Ammon's horn (tissue), 1 donor: ENCODE measurements at regions not wholly inside any gene's neighbourhood (a gene's known extent, or its start where the extent isn't known, plus 50 kb on each side); places are given as distances from the start of the nearest gene placed in this dataset.
"Not testable (repeated sequence)": the region's sequence is repeated elsewhere in the genome, so short reads cannot be mapped to it uniquely, and the experiment has no call there.

Experiments used
- DNase-seq: peaks from one replicate; pipeline ENCODE4 v3.0.0-alpha.2; 2016; ENCODE audit warnings: low spot score

GRCh38 chr4:30148828-30149227 lies 571.3 kb upstream of the PCDH7 start:
- not testable (repeated sequence) for DNase-seq

GRCh38 chr4:30149539-30149938 lies 570.6 kb upstream of the PCDH7 start:
- DNase-seq = not testable (repeated sequence)

- no peak for DNase-seq
Observed at GRCh38 chr4:30153427-30153826, 566.7 kb upstream of the PCDH7 start.

- no peak for DNase-seq
Observed at GRCh38 chr4:30160140-30160539, 560.0 kb upstream of the PCDH7 start.

GRCh38 chr4:30172416-30172815 lies 547.8 kb upstream of the PCDH7 start:
- DNase-seq = no peak

GRCh38 chr4:30181512-30181911 lies 538.7 kb upstream of the PCDH7 start:
- no peak for DNase-seq

GRCh38 chr4:30181918-30182317 lies 538.3 kb upstream of the PCDH7 start:
- DNase-seq = no peak

DNA sequence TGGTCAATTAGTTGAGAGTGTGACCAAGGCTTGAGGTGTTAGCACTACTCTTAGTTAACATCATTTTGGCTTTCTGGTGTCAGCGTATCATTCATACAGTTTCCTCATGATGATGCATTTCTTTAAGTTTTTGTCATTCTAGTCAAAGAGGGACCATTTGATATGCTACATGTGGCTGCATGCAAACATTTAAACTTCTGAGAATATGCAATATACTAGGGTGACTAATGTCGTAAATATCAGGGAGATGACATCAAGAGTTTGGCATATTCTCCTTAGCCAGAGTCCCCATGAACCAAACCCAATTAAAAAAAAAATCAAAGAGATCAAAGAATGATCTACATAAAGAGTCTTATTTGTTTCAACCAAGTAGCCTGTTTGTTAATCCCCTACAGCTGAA lies 537.4 kb upstream of the PCDH7 start:
- DNase-seq = no peak

GRCh38 chr4:30191902-30192301 lies 528.3 kb upstream of the PCDH7 start:
- DNase-seq = no peak

DNA sequence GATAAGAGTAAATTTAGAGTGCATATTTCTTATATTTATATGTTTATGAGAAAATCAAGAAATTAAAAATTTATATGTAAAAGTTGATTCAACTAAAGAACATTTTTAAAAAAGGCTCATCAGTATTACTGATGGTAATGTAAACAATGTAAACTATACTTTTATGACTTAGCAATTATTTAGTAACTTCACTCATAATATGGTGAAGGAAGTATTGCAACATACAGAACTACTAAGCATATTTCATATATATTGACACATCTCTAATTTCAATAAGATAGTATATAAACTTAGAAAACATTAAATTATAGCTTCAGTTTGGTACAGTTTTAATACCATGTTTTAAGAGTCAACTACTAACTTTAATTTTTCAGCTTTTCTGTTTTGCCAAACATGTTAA lies 512.8 kb upstream of the PCDH7 start:
- no peak for DNase-seq

- DNase-seq = no peak
Observed at GRCh38 chr4:30208731-30209435, 511.3 kb upstream of the PCDH7 start.

DNA sequence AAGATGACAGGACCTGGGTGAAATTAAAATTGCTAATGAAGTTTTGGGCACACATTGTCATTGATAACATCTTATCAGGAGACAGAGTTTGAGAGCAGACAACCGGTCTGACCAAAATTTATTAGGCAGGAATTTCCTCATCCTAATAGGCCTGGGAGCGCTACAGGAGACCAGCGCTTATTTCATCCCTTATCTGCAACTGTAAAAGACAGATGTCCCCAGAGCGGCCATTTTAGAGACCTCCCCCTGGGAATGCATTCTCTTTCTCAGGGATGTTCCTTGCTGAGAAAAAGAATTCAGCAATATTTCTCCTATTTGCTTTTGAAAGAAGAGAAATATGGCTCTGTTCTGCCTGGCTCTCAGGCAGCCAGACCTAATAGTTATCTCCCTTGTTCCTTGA lies 504.2 kb upstream of the PCDH7 start:
- DNase-seq = not testable (repeated sequence)

DNA sequence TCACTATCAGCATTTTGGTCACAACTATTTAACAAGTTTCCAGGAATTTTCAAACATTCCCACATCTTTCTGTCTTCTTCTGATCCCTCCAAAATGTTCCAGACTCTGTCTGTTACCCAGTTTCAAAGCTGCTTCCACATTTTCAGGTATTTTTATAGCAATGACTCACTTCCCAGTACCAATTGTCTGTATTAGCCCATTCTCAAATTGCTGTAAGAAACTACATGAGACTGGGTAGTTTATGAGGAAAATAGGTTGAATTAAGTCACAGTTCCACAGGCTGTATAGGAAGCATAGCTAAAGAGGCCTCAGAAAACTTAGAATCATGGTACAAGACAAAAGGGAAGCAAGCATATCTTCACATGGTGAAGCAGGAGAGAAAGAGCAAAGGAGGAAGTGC lies 475.0 kb upstream of the PCDH7 start:
- no peak for DNase-seq

- no peak for DNase-seq
Observed at GRCh38 chr4:30256116-30256832, 463.9 kb upstream of the PCDH7 start.

GRCh38 chr4:30258949-30259348 lies 461.2 kb upstream of the PCDH7 start:
- no peak for DNase-seq

DNA sequence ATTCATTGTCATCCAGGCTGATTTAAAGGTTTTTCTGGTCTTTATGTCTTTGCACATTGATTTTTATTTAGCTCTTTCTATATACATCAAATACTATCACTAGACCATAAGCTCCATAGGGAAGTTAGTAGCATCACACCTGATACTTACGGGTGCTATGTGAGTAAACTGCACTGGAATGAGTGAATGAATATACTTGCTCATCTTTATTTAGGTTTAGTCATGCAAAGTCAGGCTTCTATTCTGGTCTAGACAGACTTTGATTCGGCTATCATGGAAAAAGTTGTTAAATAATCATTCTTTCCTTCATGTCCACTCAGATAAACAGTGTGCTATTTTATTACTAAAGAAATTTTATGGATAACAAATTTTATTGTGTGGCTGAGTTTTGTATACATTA lies 457.8 kb upstream of the PCDH7 start:
- no peak for DNase-seq

- DNase-seq = no peak
Observed at GRCh38 chr4:30264465-30264864, 455.7 kb upstream of the PCDH7 start.

DNA sequence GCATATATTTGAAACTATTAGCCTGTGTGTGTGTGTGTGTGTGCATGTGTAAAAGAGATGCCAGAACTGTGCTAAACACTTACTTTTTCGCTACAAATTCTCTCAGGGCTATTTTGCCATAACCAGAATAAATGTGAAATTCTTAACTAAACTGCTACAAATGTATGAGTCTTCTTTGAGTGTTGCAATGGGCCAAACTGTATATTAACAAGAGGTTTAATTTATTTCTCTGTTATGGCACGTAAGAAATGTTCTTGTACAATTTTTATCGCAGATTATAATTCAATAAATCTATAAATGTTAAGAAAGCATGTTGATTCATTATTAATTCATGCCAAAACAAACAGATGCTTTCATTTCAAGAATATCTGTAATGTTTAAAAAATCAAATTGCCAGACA lies 454.5 kb upstream of the PCDH7 start:
- no peak for DNase-seq

DNA sequence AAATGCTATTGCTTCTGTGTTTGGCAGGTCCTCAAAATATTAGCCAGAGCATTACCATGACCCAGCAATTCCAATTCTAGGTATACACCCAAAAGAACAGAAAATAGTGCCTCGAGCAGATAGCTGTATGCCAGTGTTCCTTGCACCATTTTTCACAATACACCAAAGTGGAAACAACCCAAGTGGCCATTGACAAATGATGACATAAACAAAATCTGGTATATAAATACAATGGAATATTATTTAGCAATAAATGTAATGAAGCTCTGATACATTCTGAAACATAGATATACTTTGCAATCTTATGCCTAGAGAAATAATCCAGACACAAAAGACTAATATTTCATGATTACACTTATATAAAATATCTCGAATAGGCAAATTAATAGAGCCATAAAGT lies 451.8 kb upstream of the PCDH7 start:
- DNase-seq = no peak

GRCh38 chr4:30269850-30270249 lies 450.3 kb upstream of the PCDH7 start:
- DNase-seq = no peak

GRCh38 chr4:30281986-30282385 lies 438.2 kb upstream of the PCDH7 start:
- no peak for DNase-seq

DNA sequence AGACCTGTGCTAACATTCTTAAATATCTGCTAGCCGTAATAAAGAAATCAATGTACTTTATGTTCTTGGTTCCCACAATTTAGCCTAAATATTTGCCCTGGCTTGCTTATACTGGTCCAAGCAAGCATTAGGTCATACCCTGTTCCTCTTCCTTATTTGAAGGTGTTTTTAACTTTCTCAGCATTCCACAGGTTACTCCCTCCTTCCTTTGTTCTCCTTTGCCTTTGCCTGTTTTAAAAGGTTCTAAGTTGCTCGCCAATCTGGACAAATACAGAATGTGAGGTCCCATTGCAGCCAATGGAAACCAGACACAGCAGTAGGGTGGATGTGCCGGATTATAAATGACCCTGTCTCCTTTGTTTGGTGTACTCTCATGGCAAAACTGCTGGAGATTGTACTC lies 436.8 kb upstream of the PCDH7 start:
- no peak for DNase-seq

DNA sequence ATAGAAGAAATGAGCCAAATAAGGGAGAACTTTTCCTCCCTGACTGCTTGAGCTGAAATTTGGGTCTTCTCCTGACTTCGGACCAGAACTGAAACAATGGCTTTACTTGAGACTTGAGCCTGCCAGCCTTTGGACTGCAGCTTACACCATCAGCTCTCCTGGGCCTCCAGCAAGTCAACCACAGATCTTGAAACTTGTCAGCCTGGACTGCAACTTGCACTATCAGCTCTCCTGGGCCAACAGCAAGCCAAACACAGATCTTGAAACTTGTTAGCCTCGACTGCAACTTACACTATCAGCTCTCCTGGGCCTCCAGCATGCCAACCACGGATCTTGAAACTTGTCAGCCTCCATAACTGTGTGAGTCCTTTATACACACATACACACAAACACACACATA lies 425.9 kb upstream of the PCDH7 start:
- DNase-seq = no peak

DNA sequence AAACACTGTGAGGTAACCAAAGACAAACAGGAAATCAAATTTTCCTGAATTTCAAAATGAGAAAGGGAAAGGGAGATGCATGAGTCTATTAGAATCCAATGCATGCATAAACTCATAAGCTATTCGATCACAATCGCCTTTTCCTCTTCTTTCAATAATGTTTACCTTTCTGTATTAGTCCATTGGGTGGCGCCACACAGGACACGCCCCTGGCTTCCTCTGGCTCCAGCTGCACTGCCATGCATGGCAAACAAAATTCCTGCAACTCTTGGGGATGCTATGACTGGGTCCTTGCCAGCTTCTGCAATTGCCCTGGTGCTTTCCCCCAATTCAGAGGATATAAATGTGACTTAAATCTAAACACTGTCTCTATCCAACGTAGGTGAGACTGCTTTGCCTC lies 424.5 kb upstream of the PCDH7 start:
- DNase-seq = no peak
